ENCODE measurements at regions not wholly inside any gene's neighbourhood (a gene's known extent, or its start where the extent isn't known, plus 50 kb on each side); places are given as distances from the start of the nearest gene placed in this dataset.
"Not testable (repeated sequence)": the region's sequence is repeated elsewhere in the genome, so short reads cannot be mapped to it uniquely, and the experiment has no call there.

GRCh38 chr1:181972256-181972655, 89.3 kb downstream of the ZNF648 start:
- TF ChIP-seq ZFX (IDR thresholded peaks at IDR 0.05; ENCODE audit: borderline replicate concordance) (no peak), CTCF (IDR thresholded peaks at IDR 0.05) (no peak)
- H3K27ac ChIP-seq = no peak overlapping the region

- TF ChIP-seq CTCF (IDR thresholded peaks at IDR 0.05) = no peak
- TF ChIP-seq ZFX (IDR thresholded peaks at IDR 0.05; ENCODE audit: borderline replicate concordance) = no peak
- no peak overlapping the region for H3K27ac ChIP-seq
Observed at GRCh38 chr1:181971424-181971823, 90.1 kb downstream of the ZNF648 start.

DNA sequence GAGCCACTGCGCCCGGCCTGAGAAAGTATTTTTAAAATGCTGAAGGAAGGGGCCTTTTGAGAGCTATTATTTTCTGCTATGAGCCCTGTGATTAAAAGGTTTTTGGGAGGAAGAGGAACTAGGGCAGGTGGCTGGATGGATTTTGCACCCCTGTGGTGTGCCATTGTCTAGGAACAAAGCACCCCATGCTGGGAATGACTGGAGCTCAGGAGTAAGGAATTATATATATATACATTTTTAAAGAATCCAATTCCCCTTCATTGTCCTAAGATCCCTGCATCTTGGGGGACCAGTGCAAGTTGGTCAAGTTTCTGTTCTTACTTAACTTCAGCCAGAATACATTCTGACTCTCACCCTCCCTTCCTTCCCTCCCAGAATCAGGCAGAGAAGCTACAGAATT, 91.6 kb downstream of the ZNF648 start:
- TF ChIP-seq CTCF (IDR thresholded peaks at IDR 0.05) (no peak), ZFX (IDR thresholded peaks at IDR 0.05; ENCODE audit: borderline replicate concordance) (no peak)
- H3K27ac ChIP-seq = no peak overlapping the region

GRCh38 chr1:181954696-181955095, 106.8 kb downstream of the ZNF648 start:
- H3K27ac ChIP-seq = not testable (repeated sequence)

- H3K27ac ChIP-seq = not testable (repeated sequence)
Observed at GRCh38 chr1:181954178-181954577, 107.3 kb downstream of the ZNF648 start.

GRCh38 chr1:181953596-181953995, 107.9 kb downstream of the ZNF648 start:
- H3K27ac ChIP-seq = no peak overlapping the region
- TF ChIP-seq CTCF (IDR thresholded peaks at IDR 0.05) = no peak
- no peak for TF ChIP-seq ZFX (IDR thresholded peaks at IDR 0.05; ENCODE audit: borderline replicate concordance)

DNA sequence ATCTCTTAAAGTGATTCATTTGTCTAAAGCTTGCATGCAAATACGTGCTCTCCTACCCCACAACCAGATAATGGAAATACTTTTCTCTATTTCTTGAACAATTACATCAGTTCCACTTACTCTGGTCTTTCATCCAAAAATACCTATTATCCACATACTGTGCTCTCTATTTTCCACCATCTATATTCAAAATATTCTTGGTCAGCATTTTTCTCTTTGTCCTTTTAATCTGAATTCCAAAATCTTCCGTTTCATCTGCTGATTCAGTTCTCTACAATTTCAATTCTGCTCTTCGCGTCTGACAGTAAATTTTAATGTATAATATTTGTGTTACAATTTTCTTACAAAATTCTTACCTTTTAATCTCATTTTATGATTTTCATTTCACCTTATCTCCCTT, 110.3 kb downstream of the ZNF648 start:
- no peak overlapping the region for H3K27ac ChIP-seq
- TF ChIP-seq CTCF (IDR thresholded peaks at IDR 0.05) (no peak), ZFX (IDR thresholded peaks at IDR 0.05; ENCODE audit: borderline replicate concordance) (no peak)

DNA sequence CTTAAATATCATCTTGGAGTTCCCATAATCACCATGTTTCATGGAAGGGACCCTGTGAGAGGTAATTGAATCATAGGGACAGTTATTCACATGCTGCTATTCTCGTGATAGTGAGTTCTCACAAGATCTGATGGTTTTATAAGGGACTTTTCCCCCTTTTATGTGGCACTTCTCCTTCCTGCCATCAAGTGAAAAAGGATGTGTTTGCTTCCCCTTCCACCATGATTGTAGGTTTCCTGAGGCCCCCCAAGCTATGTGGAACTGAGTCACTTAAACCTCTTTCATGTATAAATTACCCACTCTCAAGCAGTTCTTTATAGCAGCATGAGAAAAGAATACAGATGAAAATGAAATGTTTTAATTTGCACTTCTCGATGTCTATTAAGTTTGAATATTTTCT, 112.0 kb downstream of the ZNF648 start:
- TF ChIP-seq ZFX (IDR thresholded peaks at IDR 0.05; ENCODE audit: borderline replicate concordance) (no peak), CTCF (IDR thresholded peaks at IDR 0.05) (no peak)

GRCh38 chr1:181948372-181948771, 113.1 kb downstream of the ZNF648 start:
- no peak overlapping the region for H3K27ac ChIP-seq
- TF ChIP-seq ZFX (IDR thresholded peaks at IDR 0.05; ENCODE audit: borderline replicate concordance) (no peak), CTCF (IDR thresholded peaks at IDR 0.05) (no peak)

More for the DNA sequence above, 112.0 kb downstream of the ZNF648 start:
- H3K27ac ChIP-seq = no peak overlapping the region

Data from 22Rv1 (cell line).